MM.1S (cell line): ENCODE measurements at regions not wholly inside any gene's neighbourhood (a gene's known extent, or its start where the extent isn't known, plus 50 kb on each side); places are given as distances from the start of the nearest gene placed in this dataset.

Experiments used
- DNase-seq: peaks from one replicate; pipeline ENCODE4 v3.0.0-alpha.2; 2015
- H2AFZ ChIP-seq: fragments of 300-600 bp; sonication (generic); 2 replicates; pipeline ENCODE4 v1.6.0; 2016; ENCODE audit warnings: antibody characterized with exemption, low read length
- H3F3A ChIP-seq: fragments of 300-600 bp; sonication (generic); 2 replicates; pipeline ENCODE4 v1.6.1; 2016; ENCODE audit warnings: mild to moderate bottlenecking, antibody characterized with exemption, low read length, moderate library complexity, mixed read lengths; ENCODE audit not compliant: insufficient read depth
- H3K27ac ChIP-seq: fragments of 300-600 bp; sonication (generic); 2 replicates; pipeline ENCODE4 v1.5.1; 2016; ENCODE audit warnings: mild to moderate bottlenecking, low read length
- H3K27me3 ChIP-seq: fragments of 300-600 bp; sonication (generic); replicated peaks from 2 replicates; pipeline ENCODE4 v1.6.0; 2016; ENCODE audit warnings: low read length; ENCODE audit not compliant: insufficient read depth
- H3K36me3 ChIP-seq: fragments of 300-600 bp; sonication (generic); replicated peaks from 2 replicates; pipeline ENCODE4 v1.6.1; 2016; ENCODE audit warnings: mild to moderate bottlenecking, low read length, mixed read lengths; ENCODE audit not compliant: insufficient read depth
- H3K4me1 ChIP-seq: fragments of 300-600 bp; sonication (generic); 2 replicates; pipeline ENCODE4 v1.6.1; 2016; ENCODE audit warnings: low read length, mixed read lengths
- H3K4me2 ChIP-seq: fragments of 300-600 bp; sonication (generic); 2 replicates; pipeline ENCODE4 v1.6.0; 2016; ENCODE audit warnings: low read depth, low read length
- H3K4me3 ChIP-seq: fragments of 300-600 bp; sonication (generic); 2 replicates; pipeline ENCODE4 v1.5.1; 2016; ENCODE audit warnings: low read length, mixed read lengths
- H3K79me2 ChIP-seq: fragments of 300-600 bp; sonication (generic); 2 replicates; pipeline ENCODE4 v1.6.1; 2016; ENCODE audit warnings: mixed run types, low read length, mixed read lengths
- H3K9ac ChIP-seq: fragments of 300-600 bp; sonication (generic); 2 replicates; pipeline ENCODE4 v1.6.1; 2016; ENCODE audit warnings: low read length, mixed read lengths
- H3K9me2 ChIP-seq: fragments of 300-600 bp; sonication (generic); replicated peaks from 2 replicates; pipeline ENCODE4 v1.6.1; 2016; ENCODE audit warnings: mild to moderate bottlenecking, low read length, mixed read lengths; ENCODE audit not compliant: insufficient read depth
- H3K9me3 ChIP-seq: fragments of 300-600 bp; sonication (generic); replicated peaks from 2 replicates; pipeline ENCODE4 v1.6.1; 2016; ENCODE audit warnings: mild to moderate bottlenecking, low read length, mixed read lengths; ENCODE audit not compliant: insufficient read depth
- H4K20me1 ChIP-seq: fragments of 300-600 bp; sonication (generic); 2 replicates; pipeline ENCODE4 v1.6.1; 2016; ENCODE audit warnings: mild to moderate bottlenecking, low read length, moderate library complexity, mixed read lengths; ENCODE audit not compliant: insufficient read depth
- EZH2 ChIP-seq: fragments of 300-600 bp; sonication (generic); optimal IDR thresholded peaks from 2 replicates; pipeline ENCODE3; 2017; ENCODE audit warnings: low read depth, mild to moderate bottlenecking, antibody characterized with exemption, low read length, mixed read lengths
- EZH2phosphoT487 ChIP-seq: fragments of 300-600 bp; sonication (generic); IDR thresholded peaks from 2 replicates; pipeline ENCODE4 v1.6.1; 2018; ENCODE audit warnings: antibody characterized with exemption, low read length
- TF ChIP-seq, protein P1 (sequence below): fragments of 300-600 bp; sonication (generic); IDR thresholded peaks from 2 replicates; pipeline ENCODE4 v1.5.1; 2016; ENCODE audit warnings: antibody characterized with exemption, low read length, mixed read lengths

DNA sequence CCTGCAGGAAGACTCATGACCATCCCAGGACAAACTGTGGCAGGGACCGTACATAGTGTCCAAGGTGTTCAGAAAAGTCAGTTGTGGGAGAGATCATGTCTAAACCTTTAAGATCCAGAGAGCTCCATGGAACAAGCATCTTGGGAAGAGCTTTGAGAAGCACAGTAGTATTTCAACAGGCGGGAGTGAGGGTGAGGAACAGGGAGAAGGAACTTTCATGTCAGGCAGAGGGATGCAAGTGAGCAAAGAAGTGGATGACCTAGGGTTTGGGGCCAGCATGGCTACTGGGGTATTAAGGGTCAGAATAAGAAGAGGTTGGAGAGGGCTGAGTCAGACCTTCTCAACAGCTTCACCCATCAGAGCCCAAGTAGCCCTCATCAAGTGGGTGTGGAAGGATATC lies 147.9 kb upstream of the ETV3 start:
- TF ChIP-seq EZH2 (no peak), EZH2phosphoT487 (no peak)
- TF ChIP-seq, protein P1, sequence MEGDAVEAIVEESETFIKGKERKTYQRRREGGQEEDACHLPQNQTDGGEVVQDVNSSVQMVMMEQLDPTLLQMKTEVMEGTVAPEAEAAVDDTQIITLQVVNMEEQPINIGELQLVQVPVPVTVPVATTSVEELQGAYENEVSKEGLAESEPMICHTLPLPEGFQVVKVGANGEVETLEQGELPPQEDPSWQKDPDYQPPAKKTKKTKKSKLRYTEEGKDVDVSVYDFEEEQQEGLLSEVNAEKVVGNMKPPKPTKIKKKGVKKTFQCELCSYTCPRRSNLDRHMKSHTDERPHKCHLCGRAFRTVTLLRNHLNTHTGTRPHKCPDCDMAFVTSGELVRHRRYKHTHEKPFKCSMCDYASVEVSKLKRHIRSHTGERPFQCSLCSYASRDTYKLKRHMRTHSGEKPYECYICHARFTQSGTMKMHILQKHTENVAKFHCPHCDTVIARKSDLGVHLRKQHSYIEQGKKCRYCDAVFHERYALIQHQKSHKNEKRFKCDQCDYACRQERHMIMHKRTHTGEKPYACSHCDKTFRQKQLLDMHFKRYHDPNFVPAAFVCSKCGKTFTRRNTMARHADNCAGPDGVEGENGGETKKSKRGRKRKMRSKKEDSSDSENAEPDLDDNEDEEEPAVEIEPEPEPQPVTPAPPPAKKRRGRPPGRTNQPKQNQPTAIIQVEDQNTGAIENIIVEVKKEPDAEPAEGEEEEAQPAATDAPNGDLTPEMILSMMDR, result no peak
- Histone ChIP-seq H3K9me2 (no peaks in the 10 kb centered on the region), H3K27me3 (no peaks in the 10 kb centered on the region), H3K9me3 (no peaks in the 10 kb centered on the region), H3K4me3 (no peak overlapping the region), H3K9ac (no peak overlapping the region), H3K4me2 (no peak overlapping the region), H4K20me1 (no peaks in the 10 kb centered on the region), H3K36me3 (no peaks in the 10 kb centered on the region), H3K79me2 (no peaks in the 10 kb centered on the region), H3F3A (no peaks in the 10 kb centered on the region), H3K4me1 (no peaks in the 10 kb centered on the region), H3K27ac (no peak overlapping the region), H2AFZ (no peak overlapping the region)
- no peak for DNase-seq

DNA sequence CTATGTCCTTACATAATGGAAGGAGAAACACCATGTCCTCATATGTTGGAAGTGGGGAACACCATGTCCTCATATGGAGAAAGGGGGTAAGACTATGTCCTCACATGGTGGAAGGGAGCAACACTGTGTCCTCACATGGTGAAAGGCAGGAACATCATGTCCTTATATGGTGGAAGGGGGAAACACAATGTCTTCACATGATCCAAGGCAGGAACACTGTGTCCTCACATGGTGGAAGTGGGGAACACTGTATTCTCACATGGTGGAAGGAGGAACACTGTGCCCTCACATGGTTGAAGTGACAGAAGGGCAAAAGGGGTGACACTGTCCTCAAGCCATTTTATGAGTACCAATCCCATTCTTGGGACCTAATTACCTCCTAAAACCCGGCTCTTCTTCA lies 146.3 kb upstream of the ETV3 start:
- Histone ChIP-seq H3K4me1 (no peaks in the 10 kb centered on the region), H3K9me2 (no peaks in the 10 kb centered on the region), H3K4me3 (no peak overlapping the region), H3K36me3 (no peaks in the 10 kb centered on the region), H2AFZ (no peak overlapping the region), H3K4me2 (no peak overlapping the region), H3K27me3 (no peaks in the 10 kb centered on the region), H3F3A (no peaks in the 10 kb centered on the region), H4K20me1 (no peaks in the 10 kb centered on the region), H3K79me2 (no peaks in the 10 kb centered on the region), H3K27ac (no peak overlapping the region), H3K9ac (no peak overlapping the region), H3K9me3 (no peaks in the 10 kb centered on the region)
- DNase-seq, result no peak
- TF ChIP-seq EZH2phosphoT487, result no peak
- TF ChIP-seq, protein P1, result no peak
- TF ChIP-seq EZH2, result no peak

DNA sequence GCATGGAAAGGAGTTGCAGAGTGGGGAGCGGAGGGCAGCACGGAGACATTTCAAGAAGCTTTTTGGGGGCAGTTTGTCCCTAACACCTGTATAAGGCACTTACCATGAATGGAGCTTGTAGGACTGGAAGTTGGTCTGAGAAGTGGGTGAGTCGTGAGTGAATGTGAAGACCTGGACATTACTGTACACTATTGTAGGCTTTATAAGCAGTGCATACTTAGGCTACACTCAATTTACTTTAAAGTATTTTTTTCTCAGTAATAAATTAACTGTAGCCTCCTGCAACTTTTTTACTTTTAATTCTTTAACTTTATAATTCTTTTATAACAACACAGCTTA lies 141.6 kb upstream of the ETV3 start:
- Histone ChIP-seq H3K9me2 (no peaks in the 10 kb centered on the region), H3K4me2 (no peak overlapping the region), H3K27me3 (no peaks in the 10 kb centered on the region), H3K4me3 (no peak overlapping the region), H3K27ac (no peak overlapping the region), H4K20me1 (no peaks in the 10 kb centered on the region), H3F3A (no peaks in the 10 kb centered on the region), H3K9me3 (no peaks in the 10 kb centered on the region), H3K79me2 (no peaks in the 10 kb centered on the region), H3K9ac (no peak overlapping the region), H2AFZ (no peak overlapping the region), H3K36me3 (no peaks in the 10 kb centered on the region), H3K4me1 (no peaks in the 10 kb centered on the region)
- TF ChIP-seq EZH2 (no peak), EZH2phosphoT487 (no peak)
- TF ChIP-seq, protein P1, result no peak
- no peak for DNase-seq
